Spleen (tissue), 7 donors: ENCODE measurements at regions not wholly inside any gene's neighbourhood (a gene's known extent, or its start where the extent isn't known, plus 50 kb on each side); places are given as distances from the start of the nearest gene placed in this dataset.

ENCODE experiments used
- POLR2A ChIP-seq, 3 donors: fragments of 450-650 bp; IDR thresholded peaks; one replicate each; pipeline ENCODE4 v1.5.1; 2017; ENCODE audit warnings: antibody characterized with exemption in 3 of 3, mild to moderate bottlenecking in 1 of 3
- POLR2AphosphoS5 ChIP-seq, 3 donors: sonication (generic); formaldehyde crosslinking; IDR thresholded peaks; one replicate each; pipeline ENCODE4 v1.5.1; 2017; ENCODE audit warnings: antibody characterized with exemption in 3 of 3
- TF ChIP-seq, protein P1 (sequence below), 11 experiments: fragments of 200-600 bp in 7 of 11; fragments of 450-650 bp in 4 of 11; sonication (generic) in 4 of 11; IDR thresholded peaks in 8 of 11; conservative IDR thresholded peaks in 3 of 11; 1 replicate in 7 of 11; 2 replicates in 4 of 11; pipeline versions ENCODE4 v1.4.0 to v1.8.0; 2016 to 2021; ENCODE audit warnings: antibody characterized with exemption in 11 of 11, inconsistent platforms in 4 of 11, mild to moderate bottlenecking in 1 of 11
- donor health status: DM: no; HTN: no; CAD: no; lungs with moderate emphysema.
- donor health status: DM: no; HTN: no; CAD: no.
- donor health status: DM: no; HTN: no; CAD: no.

DNA sequence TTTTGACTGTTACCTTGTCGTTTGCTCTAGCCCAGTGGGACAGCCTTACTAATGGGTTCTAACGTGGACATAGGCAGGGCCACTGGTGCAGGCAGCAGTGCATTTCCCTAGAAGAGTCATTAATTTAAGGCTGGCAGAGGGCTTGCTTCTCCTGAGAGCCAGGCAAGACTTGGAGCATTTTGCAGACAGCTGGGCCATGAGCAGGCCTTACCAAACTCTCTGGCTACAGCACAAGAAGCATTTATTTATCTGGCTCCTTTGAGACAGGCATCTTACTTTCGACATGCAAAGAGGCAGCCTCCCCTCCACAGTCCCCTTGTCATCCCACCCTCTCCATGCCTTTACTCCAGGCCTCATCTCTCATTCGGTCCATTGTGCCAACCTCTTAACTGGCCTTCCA lies 139.9 kb downstream of the CSNK2A3 start:
- no peak for TF ChIP-seq POLR2AphosphoS5 (IDR thresholded peaks at IDR 0.05)
- TF ChIP-seq, protein P1, sequence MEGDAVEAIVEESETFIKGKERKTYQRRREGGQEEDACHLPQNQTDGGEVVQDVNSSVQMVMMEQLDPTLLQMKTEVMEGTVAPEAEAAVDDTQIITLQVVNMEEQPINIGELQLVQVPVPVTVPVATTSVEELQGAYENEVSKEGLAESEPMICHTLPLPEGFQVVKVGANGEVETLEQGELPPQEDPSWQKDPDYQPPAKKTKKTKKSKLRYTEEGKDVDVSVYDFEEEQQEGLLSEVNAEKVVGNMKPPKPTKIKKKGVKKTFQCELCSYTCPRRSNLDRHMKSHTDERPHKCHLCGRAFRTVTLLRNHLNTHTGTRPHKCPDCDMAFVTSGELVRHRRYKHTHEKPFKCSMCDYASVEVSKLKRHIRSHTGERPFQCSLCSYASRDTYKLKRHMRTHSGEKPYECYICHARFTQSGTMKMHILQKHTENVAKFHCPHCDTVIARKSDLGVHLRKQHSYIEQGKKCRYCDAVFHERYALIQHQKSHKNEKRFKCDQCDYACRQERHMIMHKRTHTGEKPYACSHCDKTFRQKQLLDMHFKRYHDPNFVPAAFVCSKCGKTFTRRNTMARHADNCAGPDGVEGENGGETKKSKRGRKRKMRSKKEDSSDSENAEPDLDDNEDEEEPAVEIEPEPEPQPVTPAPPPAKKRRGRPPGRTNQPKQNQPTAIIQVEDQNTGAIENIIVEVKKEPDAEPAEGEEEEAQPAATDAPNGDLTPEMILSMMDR (IDR thresholded peaks at IDR 0.05 in 8 of 11, conservative IDR thresholded peaks at IDR 0.05 in 3 of 11): no peak
- TF ChIP-seq POLR2A (IDR thresholded peaks at IDR 0.05): no peak
